GM10248 (cell line): ENCODE measurements at regions not wholly inside any gene's neighbourhood (a gene's known extent, or its start where the extent isn't known, plus 50 kb on each side); places are given as distances from the start of the nearest gene placed in this dataset.

Source experiments
- CTCF ChIA-PET: fragments of 300-600 bp; sonication (Branson Sonifier 250); formaldehyde crosslinking; extraction: SDS; loops from one replicate; lab custom pipeline; 2021; ENCODE audit warnings: antibody characterized with exemption; lab: Yijun Ruan, JAX
- POLR2A ChIA-PET: fragments of 350-650 bp; sonication (Branson Sonifier 250); formaldehyde crosslinking; extraction: SDS; loops from one replicate; lab custom pipeline; 2020; ENCODE audit warnings: antibody characterized with exemption; lab: Yijun Ruan, JAX
- DNase-seq: peaks from one replicate; pipeline ENCODE4 v3.0.0; 2012; ENCODE audit errors: extremely low spot score
- TF ChIP-seq, protein P1 (sequence below): IDR thresholded peaks from 2 replicates; pipeline ENCODE4 v1.5.1; 2012; ENCODE audit warnings: mild to moderate bottlenecking, low read depth; ENCODE audit errors: extremely low read depth, missing control alignments, control extremely low read depth

DNA sequence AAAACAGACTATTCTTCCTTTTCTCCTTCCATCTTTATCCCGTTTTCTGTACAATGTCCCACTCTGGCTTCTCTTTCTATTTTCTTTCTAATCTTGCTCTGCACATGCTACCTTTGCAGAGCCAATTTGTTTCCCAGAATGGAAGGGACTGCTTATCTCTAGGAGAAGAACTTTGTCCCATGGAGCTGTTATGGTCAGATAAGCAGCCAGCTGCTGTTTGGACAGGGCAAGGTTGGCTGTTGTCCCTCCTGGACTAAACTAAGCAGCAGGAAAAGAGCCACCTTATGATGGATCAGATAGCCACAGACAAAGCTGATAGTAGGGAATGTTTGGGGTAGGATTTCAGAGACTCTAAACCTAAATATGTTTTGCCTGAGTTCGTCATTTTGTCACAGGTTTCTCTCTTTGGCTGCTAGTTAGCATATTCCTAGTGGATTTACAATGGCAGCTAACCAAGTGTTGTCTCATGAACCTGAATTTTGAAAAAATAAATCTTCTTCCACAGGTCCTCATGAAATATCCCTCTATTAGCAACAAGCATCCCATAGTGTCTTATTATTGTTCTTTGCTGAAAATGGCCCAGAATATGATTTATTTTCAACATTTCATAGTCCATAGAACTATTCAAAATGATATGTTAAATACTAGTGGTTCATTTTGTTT lies 262.8 kb downstream of the SLC16A7 start:
- ChIA-PET POLR2A (no interaction called here), CTCF (interaction anchor here (1.0 to 2.3 kb wide), 3 partner anchors 10 to 33 kb away, joined by 3 to 7 read pairs (median 4); no protein-coding TSS in a partner anchor)
- no peak for DNase-seq
- TF ChIP-seq, protein P1, sequence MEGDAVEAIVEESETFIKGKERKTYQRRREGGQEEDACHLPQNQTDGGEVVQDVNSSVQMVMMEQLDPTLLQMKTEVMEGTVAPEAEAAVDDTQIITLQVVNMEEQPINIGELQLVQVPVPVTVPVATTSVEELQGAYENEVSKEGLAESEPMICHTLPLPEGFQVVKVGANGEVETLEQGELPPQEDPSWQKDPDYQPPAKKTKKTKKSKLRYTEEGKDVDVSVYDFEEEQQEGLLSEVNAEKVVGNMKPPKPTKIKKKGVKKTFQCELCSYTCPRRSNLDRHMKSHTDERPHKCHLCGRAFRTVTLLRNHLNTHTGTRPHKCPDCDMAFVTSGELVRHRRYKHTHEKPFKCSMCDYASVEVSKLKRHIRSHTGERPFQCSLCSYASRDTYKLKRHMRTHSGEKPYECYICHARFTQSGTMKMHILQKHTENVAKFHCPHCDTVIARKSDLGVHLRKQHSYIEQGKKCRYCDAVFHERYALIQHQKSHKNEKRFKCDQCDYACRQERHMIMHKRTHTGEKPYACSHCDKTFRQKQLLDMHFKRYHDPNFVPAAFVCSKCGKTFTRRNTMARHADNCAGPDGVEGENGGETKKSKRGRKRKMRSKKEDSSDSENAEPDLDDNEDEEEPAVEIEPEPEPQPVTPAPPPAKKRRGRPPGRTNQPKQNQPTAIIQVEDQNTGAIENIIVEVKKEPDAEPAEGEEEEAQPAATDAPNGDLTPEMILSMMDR = no peak

DNA sequence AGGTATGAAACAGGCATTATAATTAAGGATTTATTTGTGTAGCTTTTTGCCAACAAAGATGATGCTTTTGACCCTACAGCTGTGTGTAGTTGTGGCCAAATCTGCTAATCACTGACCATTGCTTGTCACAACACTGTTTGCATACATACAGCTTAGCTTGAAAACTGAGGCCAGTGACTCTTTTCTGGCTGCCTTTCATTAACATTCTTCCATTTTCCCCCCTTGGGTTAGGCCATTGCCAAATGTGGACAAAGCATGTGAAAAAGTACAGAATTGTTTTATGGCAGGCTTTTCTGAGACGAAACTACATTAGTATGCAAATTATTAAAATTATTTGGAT lies 263.3 kb downstream of the SLC16A7 start:
- ChIA-PET POLR2A (no interaction called here), CTCF (interaction anchor here (1.0 to 2.3 kb wide), 3 partner anchors 10 to 32 kb away, joined by 3 to 7 read pairs (median 4); no protein-coding TSS in a partner anchor)
- TF ChIP-seq, protein P1 = no peak
- no peak for DNase-seq

DNA sequence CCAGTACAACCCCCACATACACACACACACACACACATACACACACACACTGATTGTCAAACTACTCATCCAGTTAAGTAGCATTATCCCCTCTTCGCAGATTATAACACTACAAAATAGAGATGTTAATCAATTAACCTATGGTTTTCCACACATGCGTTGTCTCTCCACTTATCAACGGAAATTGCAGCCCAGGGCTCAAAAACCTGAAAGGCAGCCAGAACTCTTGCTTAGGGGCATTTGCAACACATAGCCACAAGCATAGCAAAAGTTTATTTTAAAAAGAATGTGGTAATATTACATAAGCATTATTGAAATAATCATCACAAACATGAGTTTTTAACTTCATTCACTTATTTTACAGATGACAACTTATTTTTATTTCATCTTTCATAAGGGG lies 265.8 kb downstream of the SLC16A7 start:
- POLR2A ChIA-PET = no interaction called here
- CTCF ChIA-PET = no interaction called here
- DNase-seq = no peak
- TF ChIP-seq, protein P1 = no peak

DNA sequence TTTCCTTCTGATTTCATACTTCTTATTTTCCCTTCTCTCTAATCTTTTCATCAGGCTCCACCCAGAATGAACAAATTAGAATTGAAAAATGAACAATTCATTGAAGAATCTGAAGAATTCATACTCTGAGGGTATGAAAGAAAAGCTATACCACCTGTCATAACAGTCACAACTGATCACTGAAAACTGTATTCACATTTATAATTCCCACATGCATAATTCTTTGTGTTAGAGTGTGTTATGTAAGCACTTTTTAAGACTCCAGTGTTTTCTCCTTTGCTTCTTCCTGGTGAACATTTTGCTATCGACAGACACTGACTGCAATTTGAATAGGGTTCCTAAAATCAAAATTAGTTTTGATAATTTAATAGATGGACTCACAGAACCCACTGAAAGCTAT lies 271.2 kb downstream of the SLC16A7 start:
- ChIA-PET CTCF (interaction anchor here (1.4 kb wide), 1 partner anchor 79 kb away, joined by 3 read pairs; no protein-coding TSS in a partner anchor), POLR2A (no interaction called here)
- TF ChIP-seq, protein P1 = no peak
- no peak for DNase-seq

DNA sequence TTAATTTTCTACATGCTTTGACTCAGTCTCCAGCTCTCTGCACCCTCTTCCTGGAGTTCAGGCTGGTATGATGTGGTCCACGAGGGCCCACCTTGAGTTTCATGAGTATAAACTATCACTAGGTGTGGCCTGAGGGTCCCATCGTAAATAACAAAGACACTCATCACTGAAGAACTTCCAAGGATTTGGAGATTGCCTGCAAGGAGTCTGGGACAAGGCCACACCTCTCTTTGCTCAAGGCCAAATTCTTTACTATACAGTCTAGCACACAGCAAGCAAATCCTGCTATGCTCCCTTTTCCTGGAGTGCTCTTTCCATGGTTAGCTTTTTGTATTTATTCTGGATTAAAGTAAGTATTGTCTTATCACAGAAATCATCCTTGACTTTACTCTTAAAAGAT lies 271.9 kb downstream of the SLC16A7 start:
- POLR2A ChIA-PET = no interaction called here
- DNase-seq = no peak
- TF ChIP-seq, protein P1 = no peak
- CTCF ChIA-PET = interaction anchor here (1.4 kb wide), 1 partner anchor 78 kb away, joined by 3 read pairs; no protein-coding TSS in a partner anchor

DNA sequence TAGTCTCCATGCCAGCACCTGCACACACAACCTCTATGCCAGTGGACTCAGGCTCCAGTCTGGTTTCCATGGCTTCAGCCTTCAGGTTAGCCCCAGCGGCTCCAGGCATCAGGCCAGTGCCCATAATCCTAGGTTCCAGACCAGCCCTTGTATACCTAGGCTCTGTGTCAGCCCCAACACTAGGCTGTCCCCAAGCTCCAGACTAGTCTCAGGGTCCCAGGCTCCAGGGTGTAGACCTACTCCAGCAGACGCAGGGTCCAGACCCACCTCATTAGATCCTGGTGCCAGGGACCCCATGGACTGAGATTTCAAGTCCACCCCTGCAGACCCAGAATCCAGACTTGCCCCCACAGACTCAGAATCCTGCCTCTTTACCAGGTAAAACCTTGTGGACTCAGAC lies 275.9 kb downstream of the SLC16A7 start:
- TF ChIP-seq, protein P1 = no peak
- CTCF ChIA-PET = no interaction called here

More for the DNA sequence above, 275.9 kb downstream of the SLC16A7 start:
- no peak for DNase-seq
- POLR2A ChIA-PET = no interaction called here
